ENCODE measurements at regions not wholly inside any gene's neighbourhood (a gene's known extent, or its start where the extent isn't known, plus 50 kb on each side); places are given as distances from the start of the nearest gene placed in this dataset.

DNA sequence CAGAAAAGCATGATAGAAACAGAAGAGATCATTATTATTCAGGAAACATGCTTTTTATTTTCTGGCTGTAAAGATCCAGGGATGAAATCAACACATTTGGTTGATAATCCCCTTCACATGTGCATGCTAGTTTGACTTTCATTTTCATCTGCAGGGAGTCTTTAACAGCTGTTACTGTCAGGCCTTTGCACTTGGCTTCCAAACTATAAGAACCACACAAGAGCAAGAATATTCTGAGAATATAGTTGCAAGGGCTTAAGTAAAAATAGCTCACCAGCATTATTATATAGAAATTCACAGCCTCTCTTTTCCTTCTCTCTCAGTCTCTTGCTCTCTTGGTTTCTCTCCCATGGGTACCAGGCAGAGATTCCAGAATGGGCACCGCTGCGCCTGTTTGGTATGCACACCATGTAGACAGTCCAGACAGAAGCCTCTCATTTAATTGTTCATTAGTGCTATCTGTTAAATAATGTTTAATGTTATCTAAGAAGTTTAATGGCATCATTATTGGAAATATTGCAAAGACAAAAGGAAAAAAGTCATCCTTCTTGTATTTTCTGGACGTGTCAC, 622.3 kb upstream of the PLXNA2 start:
- H3K36me3 ChIP-seq (ENCODE audit: control insufficient read depth, insufficient read depth, low read length) = no peaks in the 10 kb centered on the region
- H3K27me3 ChIP-seq (ENCODE audit: control insufficient read depth, insufficient read depth, low read length) = no peaks in the 10 kb centered on the region
- no TSS peak for BruUV-seq (replicated peaks)
- no peak overlapping the region for H3K4me3 ChIP-seq (ENCODE audit: low read depth in 2 of 2, low read length in 2 of 2)
- no peak overlapping the region for H3K27ac ChIP-seq (ENCODE audit: low read length)
- H3K4me1 ChIP-seq (ENCODE audit: control insufficient read depth, insufficient read depth, low read length) = no peaks in the 10 kb centered on the region
- no peaks in the 10 kb centered on the region for H3K9me3 ChIP-seq (ENCODE audit: control insufficient read depth, insufficient read depth, low read depth, low read length)
- TF ChIP-seq POLR2AphosphoS5 (IDR thresholded peaks at IDR 0.05; ENCODE audit: low read depth, low read length) (no peak), REST (IDR thresholded peaks at IDR 0.05; ENCODE audit: insufficient read depth in 1 of 2, low read depth in 2 of 2, low read length in 1 of 2) (no peak), TCF7L2 (IDR thresholded peaks at IDR 0.05; ENCODE audit: low read depth, low read length) (no peak), CTCF (IDR thresholded peaks at IDR 0.05) (no peak), SIN3A (IDR thresholded peaks at IDR 0.05; ENCODE audit: borderline replicate concordance, insufficient read depth, low read depth, low read length) (no peak)
- intact Hi-C loops (cut with micrococcal nuclease; ENCODE audit: unreplicated experiment) (no loop called here), in situ Hi-C loops (cut with HindIII; ENCODE audit: low pct_unique_long_range_greater_than_20kb, low sequenced_read_pairs) (no loop called here)
- ATAC-seq = no peak
- CTCF ChIA-PET = no interaction called here
- no peak for DNase-seq (ENCODE audit: low read depth, low spot score)
- POLR2A ChIA-PET = no interaction called here

DNA sequence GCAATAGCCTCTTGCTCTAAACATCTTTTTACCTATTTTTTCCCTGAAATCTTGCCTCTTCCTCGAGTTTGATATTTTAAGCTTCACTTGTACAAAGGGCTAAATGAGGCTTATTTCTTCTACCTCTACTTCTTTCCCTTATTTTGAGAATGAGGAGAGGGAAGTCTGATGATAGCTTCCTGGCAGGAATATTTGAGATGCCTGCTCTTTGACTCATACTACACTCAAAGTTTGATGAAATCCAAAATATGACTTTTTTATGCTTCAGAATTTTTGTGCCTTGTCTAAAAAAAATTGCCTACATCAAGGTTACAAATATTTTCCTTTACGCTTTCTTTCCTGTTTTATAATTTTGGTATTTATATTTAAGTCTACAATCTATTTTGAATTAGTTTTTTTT, 624.4 kb upstream of the PLXNA2 start:
- H3K4me1 ChIP-seq (ENCODE audit: control insufficient read depth, insufficient read depth, low read length) = no peaks in the 10 kb centered on the region
- H3K27ac ChIP-seq (ENCODE audit: low read length) = no peak overlapping the region
- H3K4me3 ChIP-seq (ENCODE audit: low read depth in 2 of 2, low read length in 2 of 2) = no peak overlapping the region
- in situ Hi-C loops (cut with HindIII; ENCODE audit: low pct_unique_long_range_greater_than_20kb, low sequenced_read_pairs) = no loop called here
- no peak for TF ChIP-seq CTCF (IDR thresholded peaks at IDR 0.05)
- no peak for TF ChIP-seq POLR2AphosphoS5 (IDR thresholded peaks at IDR 0.05; ENCODE audit: low read depth, low read length)
- TF ChIP-seq REST (IDR thresholded peaks at IDR 0.05; ENCODE audit: insufficient read depth in 1 of 2, low read depth in 2 of 2, low read length in 1 of 2) = no peak
- no peak for TF ChIP-seq SIN3A (IDR thresholded peaks at IDR 0.05; ENCODE audit: borderline replicate concordance, insufficient read depth, low read depth, low read length)
- TF ChIP-seq TCF7L2 (IDR thresholded peaks at IDR 0.05; ENCODE audit: low read depth, low read length) = no peak
- CTCF ChIA-PET = no interaction called here
- ATAC-seq (no peak), DNase-seq (ENCODE audit: low read depth, low spot score) (no peak)
- no TSS peak for BruUV-seq (replicated peaks)
- intact Hi-C loops (cut with micrococcal nuclease; ENCODE audit: unreplicated experiment) = no loop called here
- H3K9me3 ChIP-seq (ENCODE audit: control insufficient read depth, insufficient read depth, low read depth, low read length) = no peaks in the 10 kb centered on the region
- POLR2A ChIA-PET = no interaction called here
- no peaks in the 10 kb centered on the region for H3K27me3 ChIP-seq (ENCODE audit: control insufficient read depth, insufficient read depth, low read length)
- no peaks in the 10 kb centered on the region for H3K36me3 ChIP-seq (ENCODE audit: control insufficient read depth, insufficient read depth, low read length)
